CD4-positive, alpha-beta T cell treated with Interleukin-21 for 1 hour (primary cell): ENCODE measurements at regions not wholly inside any gene's neighbourhood (a gene's known extent, or its start where the extent isn't known, plus 50 kb on each side); places are given as distances from the start of the nearest gene placed in this dataset.
"Not testable (repeated sequence)": the region's sequence is repeated elsewhere in the genome, so short reads cannot be mapped to it uniquely, and the experiment has no call there.

Experiments used
- DNase-seq: peaks from one replicate; pipeline ENCODE4 v3.0.0-alpha.2; 2020

DNA sequence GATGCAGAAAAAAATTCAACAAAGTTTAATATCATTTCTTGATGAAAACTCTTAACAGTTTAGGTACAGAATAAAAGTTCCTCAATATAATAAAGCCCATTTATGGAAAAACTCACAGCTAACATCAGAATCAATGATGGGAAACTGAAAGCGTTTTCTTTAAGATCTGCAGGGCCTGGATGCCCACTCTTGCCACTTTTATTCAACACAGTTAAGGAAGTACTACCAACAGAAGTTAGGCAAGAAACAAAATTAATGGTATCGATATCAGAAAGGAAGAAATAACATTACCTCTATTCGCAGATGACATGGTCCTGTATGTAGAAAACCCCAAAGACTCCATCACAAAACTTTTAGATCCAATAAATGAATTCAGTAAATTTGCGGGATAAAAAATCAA lies 542.4 kb upstream of the RGMB start:
- no peak for DNase-seq

DNA sequence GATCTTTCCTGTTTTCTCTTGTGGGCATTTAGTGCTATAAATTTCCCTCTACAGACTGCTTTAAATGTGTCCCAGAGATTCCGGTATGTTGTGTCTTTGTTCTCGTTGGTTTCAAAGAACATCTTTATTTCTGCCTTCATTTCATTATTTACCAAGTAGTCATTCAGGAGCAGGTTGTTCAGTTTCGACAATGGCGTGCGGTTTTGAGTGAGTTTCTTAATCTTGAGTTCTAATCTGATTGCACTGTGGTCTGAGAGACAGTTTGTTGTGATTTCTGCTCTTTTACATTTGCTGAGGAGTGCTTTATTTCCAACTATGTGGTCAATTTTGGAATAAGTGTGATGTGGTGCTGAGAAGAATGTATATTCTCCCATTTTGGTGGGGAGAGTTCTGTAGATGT lies 535.7 kb upstream of the RGMB start:
- not testable (repeated sequence) for DNase-seq

DNA sequence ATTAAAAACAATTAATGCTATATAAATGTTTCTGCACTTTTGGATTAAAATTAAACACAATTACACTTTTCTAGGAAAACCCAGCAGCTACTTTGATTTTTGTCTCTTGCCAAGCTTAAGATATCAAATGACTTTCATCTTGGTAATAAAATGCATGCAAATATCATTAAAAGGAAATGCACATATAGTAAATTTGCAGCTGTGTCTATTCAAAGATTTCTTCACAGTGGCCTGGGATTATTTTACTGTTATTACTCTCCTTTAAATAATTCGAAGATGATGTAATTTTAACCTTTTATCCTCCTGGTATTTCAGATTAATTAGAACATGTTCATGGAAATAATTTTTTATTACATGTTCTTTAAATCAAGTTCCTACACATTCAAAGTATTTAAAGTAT lies 529.5 kb upstream of the RGMB start:
- DNase-seq, result no peak

DNA sequence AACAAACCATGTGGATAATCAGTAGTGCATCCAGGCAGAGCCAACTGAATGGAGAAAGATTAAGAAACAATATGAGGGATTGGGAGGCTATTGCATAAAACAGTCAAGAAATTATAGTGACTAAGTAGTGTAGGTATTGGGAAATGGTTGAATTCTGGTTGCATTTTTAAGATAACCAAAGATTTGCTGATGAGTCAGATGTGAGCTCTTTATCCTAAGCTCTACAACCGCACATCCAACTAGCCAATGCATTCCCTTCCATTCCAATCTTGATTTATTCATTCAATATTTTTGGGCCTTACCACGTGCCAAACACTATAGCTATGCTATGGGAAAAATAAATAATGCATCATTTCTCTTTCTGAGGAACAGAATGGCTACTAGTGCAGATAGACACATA lies 524.5 kb upstream of the RGMB start:
- DNase-seq, result no peak

DNA sequence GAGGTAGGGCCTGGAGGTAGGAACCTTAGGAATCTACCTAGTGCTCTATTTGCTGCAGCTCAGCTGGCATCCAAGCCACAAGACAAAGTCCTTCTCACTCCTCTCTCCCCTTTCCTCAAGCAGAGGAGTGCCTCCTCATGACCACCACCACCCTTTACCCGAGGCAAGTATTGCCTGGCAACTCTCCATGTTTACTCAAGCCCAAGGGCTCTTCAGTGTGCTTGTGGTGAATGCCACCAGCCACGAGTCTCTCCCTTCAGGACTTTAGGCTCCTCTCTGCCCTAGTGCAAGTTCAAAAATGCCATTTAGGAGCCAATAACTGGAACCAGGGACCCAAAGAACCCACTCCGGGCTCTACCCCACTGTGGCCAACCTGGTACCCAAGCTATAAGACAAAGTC lies 514.5 kb upstream of the RGMB start:
- DNase-seq, result no peak

DNA sequence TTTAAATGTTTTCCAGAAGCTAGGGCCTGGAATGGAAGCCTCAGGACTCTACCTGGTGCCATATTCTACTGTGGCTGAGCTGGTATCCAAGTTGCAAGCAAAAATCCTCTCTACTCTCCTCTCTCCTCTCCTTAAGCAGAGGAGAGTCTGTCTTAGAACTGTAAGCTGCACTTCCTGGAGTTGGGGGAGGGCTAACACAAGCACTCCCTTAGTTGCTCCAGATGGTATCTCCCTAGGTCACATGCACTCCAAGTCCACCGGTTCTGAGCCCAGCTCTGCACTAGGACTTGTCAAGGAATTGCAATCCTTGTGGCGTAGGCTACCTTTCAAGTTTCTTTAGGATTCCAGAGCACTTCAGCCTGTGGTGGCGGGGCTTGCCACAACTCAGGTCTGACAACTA lies 513.9 kb upstream of the RGMB start:
- no peak for DNase-seq

DNA sequence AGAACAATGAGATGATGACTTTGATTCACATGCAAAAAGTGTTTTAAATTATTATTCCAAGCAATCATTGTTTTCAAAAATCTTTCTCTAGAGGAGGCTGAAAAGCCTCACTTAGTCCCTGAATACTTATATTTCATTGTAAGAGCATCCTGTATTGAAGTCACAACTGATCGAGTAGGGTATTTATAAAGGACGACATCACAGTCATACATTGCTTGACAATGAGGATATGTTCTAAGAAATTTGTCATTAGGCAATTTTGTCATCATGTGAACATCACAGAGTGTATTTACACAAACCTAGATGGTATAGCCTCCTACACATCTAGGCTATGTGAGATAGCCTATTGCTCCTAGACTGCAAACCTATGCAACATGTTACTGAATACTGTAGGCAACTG lies 510.4 kb upstream of the RGMB start:
- no peak for DNase-seq

DNA sequence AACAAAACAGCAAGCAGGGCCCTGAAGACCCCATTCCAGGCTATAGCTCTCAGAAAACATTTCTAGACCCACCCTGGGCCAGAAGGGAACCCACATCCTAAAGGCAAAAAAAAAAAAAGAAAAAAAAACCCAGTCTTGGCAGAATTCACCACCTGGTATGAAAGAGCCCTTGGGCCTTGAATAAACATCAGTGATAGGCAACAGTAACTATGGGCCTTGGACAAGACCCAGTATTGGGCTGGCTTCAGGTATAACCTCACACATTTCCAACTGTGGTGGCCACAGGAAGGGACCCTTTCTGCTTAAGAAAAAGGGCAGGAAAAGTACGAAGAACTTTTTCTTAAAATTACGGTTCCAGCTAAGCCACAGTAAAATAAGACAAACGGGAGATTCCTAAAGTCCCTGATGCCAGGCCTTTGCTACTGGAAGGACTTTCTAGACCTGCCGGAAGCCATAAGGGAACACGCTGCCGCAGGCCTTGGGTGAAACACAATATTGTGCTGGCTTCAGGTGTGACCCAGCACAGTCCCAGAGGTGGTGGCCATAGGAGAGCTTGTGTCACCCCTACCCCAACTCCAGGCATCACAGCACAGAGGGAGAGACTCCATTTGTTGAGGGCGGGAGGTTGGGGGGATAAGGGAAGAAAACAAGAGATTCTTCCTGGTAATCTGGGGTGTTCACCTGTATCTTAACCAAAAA lies 505.2 kb upstream of the RGMB start:
- DNase-seq, result no peak

DNA sequence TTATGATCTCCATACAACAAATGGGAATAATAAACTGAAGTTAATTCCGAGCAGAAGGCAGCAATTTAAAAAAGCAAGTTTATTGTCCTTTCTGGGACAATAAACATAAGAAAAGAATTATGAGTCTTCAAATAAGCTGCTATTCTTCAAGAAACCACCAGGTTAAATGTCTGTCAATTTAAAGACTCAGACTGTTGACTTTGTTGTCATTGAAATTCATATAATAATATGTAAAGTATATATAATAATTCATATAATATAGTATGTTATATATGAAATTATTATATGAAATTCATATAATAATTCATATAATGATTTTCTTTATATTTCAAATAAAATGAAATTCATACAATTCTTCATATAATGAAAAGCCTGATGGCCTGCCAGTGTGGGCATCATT lies 497.5 kb upstream of the RGMB start:
- DNase-seq, result no peak

DNA sequence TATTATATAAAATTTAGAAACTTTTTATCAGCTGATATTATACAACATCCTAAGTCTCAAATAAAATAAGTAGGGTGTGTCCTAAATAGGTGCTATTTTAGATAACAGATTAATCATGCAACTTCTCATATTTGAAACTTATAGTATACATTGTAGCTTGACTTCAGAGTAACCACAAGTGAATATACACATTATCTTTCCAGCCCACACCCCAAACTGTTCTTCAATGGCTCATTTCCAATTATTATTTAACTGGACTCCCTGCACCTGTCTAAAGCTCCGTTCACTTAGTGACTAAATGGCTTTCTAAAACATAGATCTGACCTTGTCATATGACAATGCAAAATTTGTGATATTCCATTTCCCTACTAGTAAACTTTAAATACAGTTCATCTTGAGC lies 490.9 kb upstream of the RGMB start:
- DNase-seq, result no peak

DNA sequence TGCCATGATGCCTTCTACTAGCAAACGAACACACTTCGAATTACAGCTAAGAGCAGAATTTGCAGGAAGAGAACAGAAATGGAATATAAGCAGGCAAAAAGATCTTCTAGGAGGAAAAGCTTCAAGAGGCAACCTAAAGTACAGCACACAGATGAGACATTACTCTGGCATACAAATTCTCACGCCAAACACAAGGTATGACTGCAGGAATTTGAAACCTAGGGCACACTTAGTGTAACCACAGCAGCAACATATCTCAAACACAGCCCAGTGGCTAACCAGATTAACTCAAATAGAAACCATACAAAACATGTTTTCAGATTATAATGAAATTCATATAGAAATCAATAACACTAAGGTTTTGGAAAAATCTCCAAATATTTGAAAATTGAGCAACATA lies 481.0 kb upstream of the RGMB start:
- no peak for DNase-seq

DNA sequence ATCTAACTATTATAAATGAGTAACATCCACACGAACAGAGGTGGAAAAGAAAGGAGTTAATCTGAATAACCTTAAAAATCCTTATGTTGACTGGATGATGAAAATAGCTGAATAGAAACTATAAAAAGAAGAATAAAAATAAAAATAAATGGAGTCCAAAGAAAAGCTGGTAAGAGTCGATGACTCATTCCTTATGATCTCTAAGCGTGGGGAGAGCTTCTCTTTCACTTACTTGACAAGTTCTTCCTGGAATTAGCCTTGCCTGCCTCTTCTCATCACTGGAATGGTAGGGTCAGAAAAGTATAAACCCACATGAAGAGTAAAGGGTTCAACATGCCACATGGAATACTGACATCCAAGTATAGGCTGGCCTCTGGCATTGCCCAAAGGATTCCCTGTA lies 477.0 kb upstream of the RGMB start:
- DNase-seq, result no peak

DNA sequence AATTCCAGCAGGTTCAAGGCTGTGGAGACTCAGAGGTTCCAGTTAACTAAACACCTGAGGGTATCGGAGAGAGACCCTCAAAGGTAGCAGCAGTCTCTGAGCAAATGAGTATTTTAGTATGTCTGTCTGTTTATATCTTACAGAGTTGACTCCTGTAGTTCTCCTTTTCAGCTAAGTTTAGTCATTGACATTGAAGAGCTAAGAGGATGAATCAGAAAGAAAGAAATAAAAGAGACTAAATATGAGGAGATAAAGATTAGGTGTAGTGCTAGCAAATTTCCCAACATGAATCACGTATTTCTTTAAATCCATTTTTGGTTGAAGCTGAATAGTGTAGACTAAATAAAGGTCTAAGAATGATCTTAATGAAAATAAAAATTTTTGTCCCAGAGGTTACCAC lies 474.0 kb upstream of the RGMB start:
- DNase-seq, result no peak

DNA sequence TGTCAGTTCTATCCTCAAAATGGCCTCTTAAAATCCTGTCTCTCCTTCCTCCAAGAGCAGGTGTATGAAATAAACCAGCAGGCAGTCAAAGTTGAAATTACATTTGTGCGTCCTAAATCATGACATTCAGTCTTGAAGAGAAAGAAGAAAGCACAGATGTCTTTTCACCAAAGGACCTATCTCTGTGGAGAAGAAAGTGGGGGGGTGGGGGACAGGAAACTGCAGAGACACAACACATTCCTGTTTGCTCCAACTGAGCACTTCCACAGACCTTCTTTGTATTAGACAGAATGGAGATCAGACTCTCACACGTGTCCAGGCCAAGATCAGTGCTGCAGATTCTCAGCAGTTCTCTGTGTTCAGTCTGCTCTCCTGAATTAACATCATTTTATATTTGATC lies 471.9 kb upstream of the RGMB start:
- no peak for DNase-seq

DNA sequence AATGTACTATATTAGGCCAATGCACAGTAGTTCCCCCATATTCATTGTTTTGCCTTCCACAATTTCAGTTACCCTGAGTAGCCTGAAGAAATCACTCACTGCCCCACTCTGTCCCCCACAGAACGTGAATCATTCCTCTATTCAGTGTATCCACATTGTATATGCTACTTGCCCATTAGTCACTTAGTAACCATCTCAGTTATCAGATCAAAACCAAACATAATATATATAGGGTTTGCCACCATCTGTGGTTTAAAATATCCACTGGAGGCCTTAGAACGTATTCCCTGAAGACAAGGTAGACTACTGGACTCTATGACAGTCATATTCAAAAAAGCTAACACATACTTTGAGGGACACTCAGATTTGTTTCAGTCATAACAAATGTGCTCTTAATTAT lies 465.7 kb upstream of the RGMB start:
- no peak for DNase-seq

DNA sequence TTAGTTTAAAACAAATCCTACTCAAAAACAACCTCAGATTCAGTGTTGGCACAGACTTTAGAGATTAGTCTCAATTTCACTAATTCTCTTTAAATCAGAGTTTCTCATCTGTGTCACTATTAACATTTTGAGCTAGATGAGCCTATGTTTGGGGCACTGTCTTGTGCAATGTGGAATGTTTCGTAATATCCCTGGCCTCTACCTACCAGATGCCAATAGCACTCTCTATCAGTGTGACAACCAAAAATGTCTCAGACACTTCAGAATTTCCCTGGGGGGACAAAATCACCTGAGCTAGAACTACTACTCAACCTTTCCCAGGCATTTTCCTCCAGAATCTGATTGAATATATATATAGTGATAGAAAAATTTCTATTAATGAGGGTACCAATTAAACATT lies 465.2 kb upstream of the RGMB start:
- no peak for DNase-seq

DNA sequence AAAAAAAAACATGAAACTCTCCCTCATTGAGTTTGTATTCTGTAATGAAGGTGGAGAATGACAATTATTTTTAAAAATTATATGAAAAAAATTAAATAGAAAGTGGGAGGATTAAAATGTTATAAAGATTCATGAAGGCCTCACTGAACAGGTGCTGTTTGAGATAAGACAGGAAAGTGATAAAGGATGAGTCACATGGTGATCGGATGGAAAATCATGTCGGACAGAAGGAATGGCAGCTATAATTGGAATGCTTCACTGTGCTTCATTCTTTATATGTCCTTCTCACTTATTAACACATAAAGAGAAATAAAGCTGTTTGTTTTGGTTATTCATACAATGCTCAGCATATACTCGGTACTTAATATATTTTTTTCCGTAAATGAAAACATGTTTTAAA lies 464.5 kb upstream of the RGMB start:
- DNase-seq, result no peak

DNA sequence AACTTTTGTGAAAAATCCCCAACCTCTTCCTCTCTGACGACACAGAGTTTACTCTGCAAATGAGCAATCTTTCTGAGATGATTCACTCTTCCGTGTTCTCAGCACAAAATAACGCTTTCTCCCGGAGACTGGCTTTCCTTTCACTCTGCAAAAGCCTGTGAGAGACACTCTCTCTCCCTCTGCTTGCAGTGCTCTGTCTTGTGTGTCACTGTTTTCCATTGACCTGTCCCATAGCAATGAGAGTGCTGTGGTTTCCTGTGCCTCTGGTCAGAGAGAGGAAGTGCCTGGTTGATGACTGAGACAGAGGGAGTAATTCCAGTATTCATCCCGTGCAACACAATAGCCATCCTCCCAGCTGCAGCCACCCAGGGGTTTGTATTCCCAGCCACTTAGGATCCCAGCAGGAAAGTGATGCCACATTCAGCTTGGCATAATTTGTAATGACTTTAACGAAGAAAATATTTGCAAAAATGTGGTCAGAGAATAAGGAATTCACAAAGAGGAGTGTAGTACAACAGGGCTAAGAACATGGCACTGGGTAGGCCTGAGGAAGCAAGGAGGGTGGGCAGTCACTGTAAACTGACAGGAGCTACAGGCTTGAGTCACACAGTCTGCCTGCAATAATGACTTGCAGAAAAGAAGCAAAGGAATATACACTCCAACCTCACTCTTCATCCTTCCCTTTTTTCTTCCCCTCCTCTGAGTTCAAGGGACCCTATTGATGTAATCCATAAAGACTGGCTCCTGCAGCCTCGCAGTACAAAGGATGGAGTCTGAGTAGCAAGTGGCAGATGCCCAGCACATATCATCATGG lies 463.5 kb upstream of the RGMB start:
- DNase-seq, result no peak

DNA sequence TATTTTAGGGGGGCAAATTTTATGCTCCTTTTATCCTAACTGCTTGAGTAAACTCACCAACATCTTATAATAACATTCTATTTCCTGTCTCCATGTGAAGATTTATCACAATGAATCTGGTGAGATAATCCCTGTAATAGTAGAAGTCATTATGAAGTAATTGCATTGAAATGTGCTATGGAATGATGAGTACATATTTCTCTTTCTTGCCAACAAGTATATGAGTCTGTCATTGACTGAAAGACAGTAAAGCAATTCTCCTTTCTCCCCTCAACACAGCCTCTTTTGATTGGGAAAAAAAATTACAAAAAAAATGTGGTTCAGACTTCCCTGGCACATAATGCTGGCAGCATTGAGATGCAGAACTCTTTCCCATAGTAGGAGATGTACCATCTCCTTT lies 459.2 kb upstream of the RGMB start:
- DNase-seq, result no peak

DNA sequence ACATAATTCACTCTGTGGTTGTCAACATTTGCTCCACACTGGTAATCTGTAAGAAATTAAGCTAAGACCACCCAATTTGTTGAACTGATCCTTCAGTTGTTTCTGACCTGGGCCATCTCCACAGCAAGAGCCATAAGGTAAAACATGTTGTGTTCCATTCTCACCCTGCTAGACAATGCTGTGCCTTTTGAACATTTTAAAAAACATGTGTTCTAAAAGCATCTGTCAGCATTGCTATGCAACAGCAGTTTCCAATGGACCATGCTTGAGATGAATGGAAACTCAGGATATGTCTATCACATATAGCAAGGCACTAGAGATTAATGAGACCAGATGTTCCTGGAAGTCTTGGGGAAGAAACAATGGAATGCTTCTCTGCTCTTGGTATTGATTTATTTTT lies 455.1 kb upstream of the RGMB start:
- DNase-seq, result no peak

DNA sequence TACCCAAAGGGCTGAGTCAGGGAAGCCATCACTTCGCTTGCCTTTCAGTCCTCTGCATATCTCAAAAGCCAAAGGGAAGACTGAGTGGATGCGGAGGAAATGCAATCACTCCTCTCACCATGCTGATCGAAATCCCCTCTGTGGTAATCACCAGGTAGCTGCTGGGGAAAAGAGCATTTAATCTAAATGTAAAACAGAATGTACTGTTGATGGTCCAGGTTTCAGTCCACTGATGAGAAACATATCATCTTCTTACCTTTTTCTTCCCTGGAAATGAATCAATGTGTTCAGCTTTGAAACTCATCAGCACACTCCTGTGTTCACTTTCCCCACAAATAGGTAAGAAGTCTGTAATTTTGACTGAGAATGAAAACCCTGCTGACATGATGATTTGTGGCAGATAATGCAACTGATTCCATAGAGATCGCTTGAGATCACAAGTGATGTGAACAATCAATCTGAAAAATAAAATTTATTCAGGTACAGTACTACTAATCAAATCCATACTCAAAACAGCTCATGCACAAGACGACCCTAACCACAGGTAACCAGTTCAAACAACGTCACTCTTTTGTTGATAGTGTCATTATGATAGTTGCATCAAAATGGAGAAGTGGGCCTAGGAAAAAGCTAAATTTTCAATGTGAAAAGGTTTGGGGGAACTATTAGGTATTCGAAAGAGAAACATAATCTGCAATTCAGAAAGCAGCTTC lies 454.0 kb upstream of the RGMB start:
- DNase-seq, result no peak

DNA sequence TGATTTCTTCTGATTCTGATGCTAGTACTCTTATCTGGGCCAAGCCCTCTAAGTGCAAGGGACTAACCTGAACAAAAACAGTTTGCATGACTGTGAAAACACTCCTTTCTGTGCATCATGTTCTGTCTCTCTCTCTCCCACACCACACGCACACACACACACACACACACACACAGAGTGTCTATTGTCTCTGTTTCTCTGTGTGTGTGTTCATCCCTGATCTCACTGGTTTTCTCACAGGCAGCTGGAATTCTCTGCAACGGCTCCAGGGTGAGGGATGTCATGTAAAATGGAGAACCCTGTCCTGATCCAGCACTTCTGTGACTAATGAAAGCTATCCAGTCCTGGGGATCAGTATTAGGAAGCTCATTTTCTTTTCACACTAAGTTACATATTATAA lies 453.1 kb upstream of the RGMB start:
- DNase-seq, result no peak

DNA sequence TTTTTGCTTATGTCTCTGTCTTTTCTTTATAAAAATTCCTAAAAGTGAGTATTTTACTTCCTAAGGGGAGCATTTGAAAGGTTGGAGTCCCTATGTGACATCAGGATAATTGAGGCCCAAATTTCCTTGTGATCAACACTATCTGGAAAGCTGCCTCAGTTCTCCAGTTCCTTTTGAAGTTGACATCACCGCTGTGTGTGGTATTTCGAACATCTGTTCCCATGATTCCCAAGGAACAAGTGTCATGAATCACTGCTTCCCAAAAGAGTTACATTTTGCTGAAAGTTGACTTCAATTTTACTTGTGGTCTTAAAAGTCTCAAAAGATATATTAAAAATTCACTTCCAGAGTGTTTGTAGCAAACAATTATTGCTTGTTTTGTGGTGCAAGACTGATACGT lies 452.1 kb upstream of the RGMB start:
- DNase-seq, result no peak

DNA sequence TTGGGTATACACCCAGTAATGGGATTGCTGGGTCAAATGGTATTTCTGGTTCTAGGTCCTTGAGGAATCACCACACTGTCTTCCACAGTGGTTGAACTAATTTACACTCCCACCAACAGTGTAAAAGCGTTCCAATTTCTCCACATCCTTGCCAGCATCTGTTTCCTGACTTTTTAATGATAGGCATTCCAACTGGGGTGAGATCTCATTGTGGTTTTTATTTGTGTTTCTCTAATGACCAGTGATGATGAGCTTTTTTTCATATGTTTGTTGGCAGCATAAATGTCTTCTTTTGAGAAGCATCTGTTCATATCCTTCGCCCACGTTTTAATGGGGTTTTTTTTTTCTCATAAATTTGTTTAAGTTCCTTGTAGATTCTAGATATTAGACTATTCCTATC lies 448.3 kb upstream of the RGMB start:
- not testable (repeated sequence) for DNase-seq
